PC-3 (cell line): ENCODE measurements at regions not wholly inside any gene's neighbourhood (a gene's known extent, or its start where the extent isn't known, plus 50 kb on each side); places are given as distances from the start of the nearest gene placed in this dataset.
"Not testable (repeated sequence)": the region's sequence is repeated elsewhere in the genome, so short reads cannot be mapped to it uniquely, and the experiment has no call there.

Experiments
- EZH2 ChIP-seq: fragments of 300-600 bp; sonication (generic); IDR thresholded peaks from one replicate; pipeline ENCODE4 v1.6.1; 2017; ENCODE audit warnings: antibody characterized with exemption, mild to moderate bottlenecking, low read length; ENCODE audit not compliant: unreplicated experiment
- TF ChIP-seq, protein P1 (sequence below): fragments of 300-600 bp; sonication (generic); conservative IDR thresholded peaks from 2 replicates; pipeline ENCODE4 v1.5.1; 2017; ENCODE audit warnings: antibody characterized with exemption, low read depth, mild to moderate bottlenecking, low read length

DNA sequence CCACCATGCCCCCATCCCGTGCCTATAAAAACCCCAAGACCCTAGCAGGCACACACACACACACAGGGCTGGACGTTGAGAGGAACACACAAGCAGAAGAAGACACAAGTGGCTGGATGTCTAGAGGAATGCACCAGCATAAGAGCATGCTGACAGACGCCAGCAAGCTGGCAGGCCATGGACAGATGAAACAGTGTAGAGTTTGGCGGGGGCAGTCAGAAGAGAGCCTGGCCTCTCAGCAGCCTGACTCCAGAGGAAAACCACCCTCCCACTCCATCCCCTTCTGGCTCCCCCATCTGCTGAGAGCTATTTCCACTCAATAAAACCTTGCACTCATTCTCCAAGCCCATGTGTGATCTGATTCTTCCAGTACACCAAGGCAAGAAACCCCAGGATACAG lies 255.8 kb upstream of the FAM78B start:
- TF ChIP-seq, protein P1, sequence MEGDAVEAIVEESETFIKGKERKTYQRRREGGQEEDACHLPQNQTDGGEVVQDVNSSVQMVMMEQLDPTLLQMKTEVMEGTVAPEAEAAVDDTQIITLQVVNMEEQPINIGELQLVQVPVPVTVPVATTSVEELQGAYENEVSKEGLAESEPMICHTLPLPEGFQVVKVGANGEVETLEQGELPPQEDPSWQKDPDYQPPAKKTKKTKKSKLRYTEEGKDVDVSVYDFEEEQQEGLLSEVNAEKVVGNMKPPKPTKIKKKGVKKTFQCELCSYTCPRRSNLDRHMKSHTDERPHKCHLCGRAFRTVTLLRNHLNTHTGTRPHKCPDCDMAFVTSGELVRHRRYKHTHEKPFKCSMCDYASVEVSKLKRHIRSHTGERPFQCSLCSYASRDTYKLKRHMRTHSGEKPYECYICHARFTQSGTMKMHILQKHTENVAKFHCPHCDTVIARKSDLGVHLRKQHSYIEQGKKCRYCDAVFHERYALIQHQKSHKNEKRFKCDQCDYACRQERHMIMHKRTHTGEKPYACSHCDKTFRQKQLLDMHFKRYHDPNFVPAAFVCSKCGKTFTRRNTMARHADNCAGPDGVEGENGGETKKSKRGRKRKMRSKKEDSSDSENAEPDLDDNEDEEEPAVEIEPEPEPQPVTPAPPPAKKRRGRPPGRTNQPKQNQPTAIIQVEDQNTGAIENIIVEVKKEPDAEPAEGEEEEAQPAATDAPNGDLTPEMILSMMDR, result not testable (repeated sequence)
- not testable (repeated sequence) for TF ChIP-seq EZH2
